Breast epithelium (tissue), 3 donors: ENCODE measurements at regions not wholly inside any gene's neighbourhood (a gene's known extent, or its start where the extent isn't known, plus 50 kb on each side); places are given as distances from the start of the nearest gene placed in this dataset.

Experiments
- CTCF ChIP-seq, 3 donors: fragments of 450-650 bp; IDR thresholded peaks; one replicate each; pipeline ENCODE4 v1.5.1; 2016 to 2017; ENCODE audit warnings: antibody characterized with exemption in 3 of 3, mild to moderate bottlenecking in 3 of 3, moderate library complexity in 3 of 3
- POLR2A ChIP-seq: fragments of 450-650 bp; IDR thresholded peaks from one replicate; pipeline ENCODE4 v1.6.1; 2016; ENCODE audit warnings: antibody characterized with exemption, mild to moderate bottlenecking, moderate library complexity

- no peak for TF ChIP-seq POLR2A
- no peak for TF ChIP-seq CTCF (IDR thresholded peaks at IDR 0.05)
Observed at GRCh38 chr12:19588951-19589350, 149.7 kb downstream of the AEBP2 start.
